Lung (tissue), 11 donors: ENCODE measurements at regions not wholly inside any gene's neighbourhood (a gene's known extent, or its start where the extent isn't known, plus 50 kb on each side); places are given as distances from the start of the nearest gene placed in this dataset.

Experiments used
- ATAC-seq: fragments of 200-7000 bp; cut with Tn5 transposase; one replicate; pipeline ENCODE4 v1.9.1; 2020; ENCODE audit warnings: moderate number of reproducible peaks; ENCODE audit not compliant: insufficient read depth, low FRiP score
- DNase-seq, 3 donors: peaks; one replicate each; pipeline ENCODE4 v3.0.0-alpha.2; 2013 to 2017
- H3K27ac ChIP-seq, 2 donors: one replicate each; pipeline ENCODE4 v1.5.1; 2013; ENCODE audit warnings: mild to moderate bottlenecking in 2 of 2, moderate library complexity in 2 of 2, control low read depth in 1 of 2, inconsistent platforms in 1 of 2, low read depth in 1 of 2, low read length in 1 of 2
- H3K27me3 ChIP-seq, 3 donors: one replicate each; pipeline ENCODE4 v1.5.1; 2013; ENCODE audit warnings: low read length in 2 of 3; ENCODE audit not compliant: control insufficient read depth in 3 of 3, insufficient read depth in 3 of 3
- H3K36me3 ChIP-seq, 4 donors: one replicate each; pipeline ENCODE4 v1.5.1; 2013; ENCODE audit warnings: low read length in 4 of 4, mild to moderate bottlenecking in 1 of 4, moderate library complexity in 1 of 4; ENCODE audit not compliant: control insufficient read depth in 4 of 4, insufficient read depth in 4 of 4
- H3K4me1 ChIP-seq, 5 donors: one replicate each; pipeline ENCODE4 v1.5.1; 2013; ENCODE audit warnings: low read length in 5 of 5, mild to moderate bottlenecking in 2 of 5, moderate library complexity in 1 of 5; ENCODE audit not compliant: control insufficient read depth in 5 of 5, insufficient read depth in 5 of 5
- H3K4me3 ChIP-seq: one replicate; pipeline ENCODE4 v1.5.1; 2013; ENCODE audit warnings: mild to moderate bottlenecking, control low read depth, moderate library complexity
- H3K9ac ChIP-seq, 2 donors: one replicate each; pipeline ENCODE4 v1.5.1; 2013; ENCODE audit warnings: low read length in 2 of 2, control low read depth in 1 of 2; ENCODE audit not compliant: insufficient read depth in 1 of 2
- H3K9me3 ChIP-seq, 4 donors: one replicate each; pipeline ENCODE4 v1.5.1; 2013; ENCODE audit warnings: low read length in 3 of 4, mild to moderate bottlenecking in 1 of 4, moderate library complexity in 1 of 4; ENCODE audit not compliant: control insufficient read depth in 4 of 4, insufficient read depth in 3 of 4
- CTCF ChIP-seq: IDR thresholded peaks from 2 replicates; pipeline ENCODE4 v1.5.1; 2012; ENCODE audit warnings: mild to moderate bottlenecking; ENCODE audit errors: control extremely low read depth, extremely low read depth
- WGBS, 2 donors: extraction: QIAGEN DNeasy Blood & Tissue Kit; methylation state at CpG; one replicate each; pipeline ENCODE4 v1.1.7; 2013; 5-methylcytosine and 5-hydroxymethylcytosine counted together
- donor health status: control.
- donor health status: control.
- donor health status: Bipolar disorder and iron deficiency.
- donor health status: healthy.
- donor health status: DM: yes; HTN: yes; CAD: no.

GRCh38 chr15:100770661-100771584 is 108.7 kb upstream of the ALDH1A3 start:
- Histone ChIP-seq H3K9ac (no peak overlapping the region), H3K9me3 (peaks cover 0 to 2% (median 0%) of the 10 kb centered on the region in 4 donors), H3K4me3 (no peak overlapping the region), H3K27ac (no peak overlapping the region), H3K4me1 (peaks cover 0 to 11% (median 0%) of the 10 kb centered on the region in 5 donors), H3K36me3 (no peaks in the 10 kb centered on the region), H3K27me3 (no peaks in the 10 kb centered on the region)
- no peak for TF ChIP-seq CTCF
- ATAC-seq (no peak), DNase-seq (peak in 2 of 3 donors; percentile 41 to 55)
- 81 to 84% methylated on average over 12 of the region's 12 CpGs for WGBS, 2 donors

- no peaks in the 10 kb centered on the region for H3K27me3 ChIP-seq
- no peak for ATAC-seq
- no peak overlapping the region for H3K27ac ChIP-seq
- peaks cover 0 to 4% (median 0%) of the 10 kb centered on the region in 5 donors for H3K4me1 ChIP-seq
- no peak overlapping the region for H3K9ac ChIP-seq
- H3K36me3 ChIP-seq: no peaks in the 10 kb centered on the region
- WGBS, 2 donors: 70 to 74% methylated on average over 4 of the region's 4 CpGs
- no peak for TF ChIP-seq CTCF
- H3K4me3 ChIP-seq: no peak overlapping the region
- DNase-seq: no peak
- H3K9me3 ChIP-seq: peaks cover 0 to 2% (median 0%) of the 10 kb centered on the region in 4 donors
Measured at GRCh38 chr15:100771746-100772145, 107.9 kb upstream of the ALDH1A3 start.

- peaks cover 0 to 2% (median 0%) of the 10 kb centered on the region in 4 donors for H3K9me3 ChIP-seq
- no peak overlapping the region for H3K27ac ChIP-seq
- H3K4me1 ChIP-seq: peaks cover 0 to 4% (median 0%) of the 10 kb centered on the region in 5 donors
- WGBS, 2 donors: 88 to 94% methylated on average over 6 of the region's 6 CpGs
- ATAC-seq (no peak), DNase-seq (no peak)
- TF ChIP-seq CTCF: no peak
- H3K4me3 ChIP-seq: no peak overlapping the region
- H3K36me3 ChIP-seq: no peaks in the 10 kb centered on the region
- no peaks in the 10 kb centered on the region for H3K27me3 ChIP-seq
- no peak overlapping the region for H3K9ac ChIP-seq
Measured at GRCh38 chr15:100772478-100772877, 107.2 kb upstream of the ALDH1A3 start.
